Cerebellar nuclear complex (tissue), 1 donor: ENCODE measurements at regions not wholly inside any gene's neighbourhood (a gene's known extent, or its start where the extent isn't known, plus 50 kb on each side); places are given as distances from the start of the nearest gene placed in this dataset.
"Not testable (repeated sequence)": the region's sequence is repeated elsewhere in the genome, so short reads cannot be mapped to it uniquely, and the experiment has no call there.

Experiments used
- DNase-seq, 2 experiments: peaks; one replicate each; lab custom pipeline; 2025; lab: John Stamatoyannopoulos, UW

- no peak for DNase-seq
These were observed 361.3 kb upstream of the MTNR1B start for GRCh38 chr11:92607969-92608722.

- DNase-seq = no peak
These were observed 358.3 kb upstream of the MTNR1B start for GRCh38 chr11:92611157-92611556.

DNA sequence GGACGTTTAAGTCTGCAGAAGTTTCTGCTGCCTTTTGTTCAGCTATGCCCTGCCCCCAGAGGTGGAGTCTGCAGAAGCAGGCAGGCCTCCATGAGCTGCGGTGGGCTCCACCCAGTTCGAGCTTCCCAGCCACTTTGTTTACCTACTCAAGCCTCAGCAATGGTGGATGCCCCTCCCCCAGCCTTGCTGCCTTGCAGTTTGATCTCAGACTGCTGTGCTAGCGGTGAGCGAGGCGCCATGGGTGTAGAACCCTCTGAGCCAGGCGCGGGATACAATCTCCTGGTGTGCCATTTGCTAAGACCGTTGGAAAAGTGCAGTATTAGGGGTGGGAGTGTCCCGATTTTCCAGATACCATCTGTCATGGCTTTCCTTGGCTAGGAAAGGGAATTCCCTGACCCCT is 351.4 kb upstream of the MTNR1B start:
- not testable (repeated sequence) for DNase-seq

GRCh38 chr11:92623055-92623454 is 346.4 kb upstream of the MTNR1B start:
- DNase-seq = no peak

DNA sequence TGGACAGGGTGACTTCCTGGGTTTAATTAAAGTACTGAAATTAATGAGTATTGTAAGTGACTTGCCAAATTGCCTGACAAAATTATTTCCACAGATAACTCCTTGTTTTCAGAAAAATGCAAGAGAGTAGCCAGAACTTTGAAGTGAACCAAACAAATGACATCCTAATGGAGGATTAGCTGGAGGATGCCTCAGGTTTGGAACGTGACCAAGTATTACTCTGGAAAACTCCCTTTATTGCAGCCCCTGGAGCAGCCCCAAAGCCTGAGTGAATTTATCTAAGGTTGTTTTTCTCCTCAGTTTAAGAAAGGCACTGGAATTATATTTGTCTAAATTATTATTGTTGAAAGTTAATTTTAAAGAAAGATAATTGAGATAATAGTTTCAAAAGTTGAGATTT is 343.6 kb upstream of the MTNR1B start:
- no peak for DNase-seq

- DNase-seq = no peak
These were observed 342.8 kb upstream of the MTNR1B start for GRCh38 chr11:92626624-92627023.

DNA sequence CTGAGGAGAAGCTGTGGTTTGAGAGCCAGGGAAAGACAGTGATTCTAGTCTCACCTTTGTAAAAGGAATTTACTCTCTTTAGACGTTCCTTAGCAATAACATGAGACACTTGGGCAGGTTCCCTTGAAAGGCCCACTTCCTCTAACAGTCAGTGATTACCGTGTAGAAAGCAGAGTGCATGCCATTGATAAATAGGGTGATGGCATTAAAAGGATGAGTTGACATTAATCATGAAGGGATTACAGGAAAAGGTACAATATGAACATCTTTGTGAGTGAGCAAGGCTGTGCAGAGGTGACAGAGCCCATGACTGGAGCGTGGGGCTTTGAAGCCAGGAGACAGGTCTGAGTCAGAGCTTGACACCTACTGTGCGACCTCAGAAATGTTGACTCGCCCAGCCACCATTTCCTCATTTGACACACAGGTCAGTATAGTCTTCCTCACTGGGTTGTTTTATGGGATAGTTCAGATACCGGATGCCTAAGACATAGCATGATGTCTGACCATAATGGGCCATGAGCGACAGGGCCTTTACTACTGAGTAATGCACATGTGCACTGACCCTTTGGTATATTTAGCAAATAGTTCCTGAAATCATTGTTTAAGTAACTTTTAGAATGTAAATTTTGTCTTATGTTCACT is 341.7 kb upstream of the MTNR1B start:
- no peak for DNase-seq

DNA sequence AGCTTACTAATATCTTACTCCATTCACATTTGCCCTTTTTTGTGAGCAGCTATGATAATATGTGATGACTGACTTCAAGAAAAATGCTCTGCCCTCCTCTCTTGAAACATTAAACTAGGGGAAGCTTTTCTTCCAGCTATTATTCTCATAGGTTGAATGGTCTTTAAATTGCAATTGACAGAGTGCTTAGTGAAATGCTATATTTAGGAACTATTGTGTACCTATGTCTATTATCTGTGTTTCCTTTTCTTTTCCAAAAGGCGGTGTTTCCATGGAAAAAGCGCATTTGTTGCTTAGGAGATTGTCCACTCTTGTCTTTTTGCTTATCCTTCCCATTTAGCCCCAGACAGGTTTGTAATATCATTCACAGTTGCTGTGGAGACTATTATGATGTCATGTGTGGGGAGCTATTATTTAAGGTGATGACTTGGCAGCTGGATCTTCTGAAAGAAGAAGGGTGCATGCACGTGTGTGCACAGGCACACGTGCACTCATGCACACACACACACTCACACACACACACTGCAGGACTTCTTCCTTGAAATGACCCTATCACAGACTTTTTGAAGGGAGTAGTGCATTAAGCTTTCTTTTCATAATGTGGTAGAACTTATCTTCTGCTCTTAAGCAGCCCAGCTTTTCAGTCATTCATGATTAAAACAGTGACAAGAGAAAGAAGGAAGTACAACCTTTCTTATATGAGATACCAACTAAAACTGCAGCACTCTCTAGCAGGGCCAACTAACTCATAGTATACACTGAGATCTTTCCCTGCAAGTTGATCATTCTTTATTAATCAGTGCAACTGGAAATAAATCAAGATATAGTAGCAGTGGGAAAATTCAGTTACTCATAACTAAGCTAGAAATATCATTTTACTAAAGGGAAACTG is 340.8 kb upstream of the MTNR1B start:
- DNase-seq = no peak

DNA sequence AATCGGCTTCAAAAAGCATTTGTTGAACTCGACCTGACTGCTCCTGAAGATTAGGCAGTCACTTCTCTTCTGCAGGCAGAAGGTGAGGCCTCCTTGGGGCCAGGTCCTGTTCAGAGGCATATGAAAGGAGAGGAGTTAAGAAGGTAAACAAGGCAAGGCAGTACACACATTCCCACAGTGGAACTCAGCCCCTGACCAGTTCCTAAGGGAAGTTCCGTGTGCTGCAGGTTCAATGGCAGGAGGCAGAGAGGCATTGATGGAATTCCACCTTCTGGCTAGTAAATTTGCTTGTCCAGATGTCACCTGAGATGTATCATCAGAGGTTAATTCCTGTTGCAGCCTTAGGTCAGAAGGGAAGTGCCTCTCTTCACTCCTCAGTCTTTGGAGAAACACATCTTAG is 337.0 kb upstream of the MTNR1B start:
- DNase-seq = no peak

DNA sequence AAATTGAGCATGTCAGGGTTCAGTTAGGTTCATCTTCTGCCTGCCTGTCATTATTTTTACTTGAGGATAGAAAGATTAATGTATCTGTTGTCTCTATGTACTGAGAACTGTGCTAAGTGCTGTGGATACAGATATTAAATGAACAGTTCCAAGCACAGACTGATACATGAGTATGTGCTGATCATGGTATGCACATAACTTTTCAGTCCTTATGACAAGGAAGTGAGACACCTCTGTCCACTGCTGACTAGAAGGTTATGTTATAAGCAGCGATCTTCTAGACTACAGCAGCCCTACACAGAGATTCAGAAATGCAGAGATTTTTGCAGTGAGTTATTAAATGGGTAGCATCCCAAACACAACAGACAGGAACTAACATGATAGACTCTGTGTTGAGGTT is 335.6 kb upstream of the MTNR1B start:
- no peak for DNase-seq

- no peak for DNase-seq
These were observed 332.8 kb upstream of the MTNR1B start for GRCh38 chr11:92636543-92637188.

DNA sequence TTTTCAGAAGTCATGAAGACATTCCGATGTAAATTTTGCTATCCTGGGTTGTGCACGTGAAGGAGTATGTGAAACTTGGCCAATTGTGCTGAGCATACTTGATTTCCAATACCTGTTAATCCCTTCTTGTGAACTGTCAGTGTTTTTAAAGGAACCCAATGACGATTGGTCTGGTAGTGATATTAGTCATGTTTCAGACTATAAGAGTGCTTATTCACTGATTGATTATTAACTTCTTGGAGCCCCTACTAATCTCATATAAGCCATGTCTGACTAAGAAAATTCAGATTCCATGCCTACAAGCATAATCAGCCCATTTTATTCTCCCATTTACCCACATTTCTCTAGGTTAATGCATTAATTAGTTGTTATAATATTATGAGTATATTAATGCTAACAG is 330.8 kb upstream of the MTNR1B start:
- DNase-seq = no peak

DNA sequence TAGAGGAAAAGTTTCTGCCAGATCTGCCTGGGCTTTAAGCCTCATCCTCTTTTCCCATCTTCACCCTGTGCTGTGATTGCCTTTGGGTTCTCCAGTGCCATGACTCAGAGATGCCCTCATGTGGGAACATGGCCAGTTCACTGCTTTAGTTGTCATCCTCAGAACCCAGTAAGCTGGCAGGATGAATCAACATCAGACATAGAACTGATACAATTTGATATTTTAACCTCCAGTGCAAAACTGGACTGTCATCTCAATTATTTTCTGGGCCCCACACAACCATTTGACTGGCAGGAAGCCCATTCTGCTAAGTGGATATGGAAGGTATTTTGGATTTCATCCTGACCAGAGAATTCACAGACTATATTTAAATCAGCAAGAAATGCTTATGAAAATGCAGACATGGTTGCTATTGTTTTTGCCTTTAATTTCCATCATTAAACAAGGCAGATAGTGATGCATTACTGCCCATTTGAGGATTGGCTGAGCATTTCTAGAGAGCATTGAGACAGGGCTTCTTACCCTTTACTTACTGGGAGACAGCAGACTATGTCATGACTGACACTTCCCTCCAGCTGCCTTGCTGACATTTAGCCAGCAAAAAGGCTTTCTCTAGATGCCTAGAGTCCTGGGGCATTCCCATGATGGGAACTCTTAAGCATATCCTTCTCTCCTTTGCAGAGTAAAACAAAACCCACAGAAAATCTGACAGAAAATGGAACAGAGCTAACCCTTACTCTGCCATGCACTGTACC is 327.1 kb upstream of the MTNR1B start:
- DNase-seq = no peak

GRCh38 chr11:92643827-92644226 is 325.6 kb upstream of the MTNR1B start:
- no peak for DNase-seq

GRCh38 chr11:92644595-92645445 is 324.6 kb upstream of the MTNR1B start:
- DNase-seq = no peak

- no peak for DNase-seq
These were observed 318.3 kb upstream of the MTNR1B start for GRCh38 chr11:92651159-92651558.

GRCh38 chr11:92653454-92653853 is 316.0 kb upstream of the MTNR1B start:
- DNase-seq = no peak

GRCh38 chr11:92656783-92657182 is 312.7 kb upstream of the MTNR1B start:
- no peak for DNase-seq

GRCh38 chr11:92657226-92657625 is 312.2 kb upstream of the MTNR1B start:
- DNase-seq = no peak

GRCh38 chr11:92658733-92659132 is 310.7 kb upstream of the MTNR1B start:
- DNase-seq = no peak

DNA sequence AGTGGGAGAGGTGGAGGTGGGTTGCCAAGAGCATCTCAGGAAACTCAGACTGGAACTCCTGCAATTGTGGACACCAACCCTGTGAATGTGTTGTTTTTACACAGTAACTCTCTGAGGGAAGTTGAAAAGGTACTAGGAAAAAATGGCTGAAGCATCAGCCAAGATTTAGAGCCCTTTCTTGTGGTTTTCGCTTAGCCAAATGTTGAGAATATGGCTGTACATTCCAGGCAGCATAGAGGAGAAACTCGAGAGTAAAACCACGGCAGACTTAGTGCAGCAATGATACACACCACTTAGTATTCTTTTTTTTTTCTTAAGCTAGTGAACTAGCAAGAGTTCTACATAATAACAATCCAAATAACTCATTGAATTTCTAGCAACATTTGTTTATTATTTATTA is 309.7 kb upstream of the MTNR1B start:
- DNase-seq = no peak
